Cardiac fibroblast (primary cell): ENCODE measurements at regions not wholly inside any gene's neighbourhood (a gene's known extent, or its start where the extent isn't known, plus 50 kb on each side); places are given as distances from the start of the nearest gene placed in this dataset.

ENCODE experiments used
- DNase-seq, 2 donors: peaks; one replicate each; pipeline versions ENCODE4 v3.0.0 to v3.0.0-alpha.2; 2010; ENCODE audit warnings: low read depth in 2 of 2
- H3K4me3 ChIP-seq, 2 donors: replicated peaks in 1 of 2; 1 replicate in 1 of 2; 2 replicates in 1 of 2; pipeline ENCODE4 v1.5.1; 2011; ENCODE audit warnings: low read depth in 2 of 2, low read length in 2 of 2, mild to moderate bottlenecking in 2 of 2, moderate library complexity in 1 of 2
- CTCF ChIP-seq: IDR thresholded peaks from one replicate; pipeline ENCODE4 v1.5.1; 2011; ENCODE audit warnings: low read depth, mild to moderate bottlenecking, low read length, inconsistent platforms

DNA sequence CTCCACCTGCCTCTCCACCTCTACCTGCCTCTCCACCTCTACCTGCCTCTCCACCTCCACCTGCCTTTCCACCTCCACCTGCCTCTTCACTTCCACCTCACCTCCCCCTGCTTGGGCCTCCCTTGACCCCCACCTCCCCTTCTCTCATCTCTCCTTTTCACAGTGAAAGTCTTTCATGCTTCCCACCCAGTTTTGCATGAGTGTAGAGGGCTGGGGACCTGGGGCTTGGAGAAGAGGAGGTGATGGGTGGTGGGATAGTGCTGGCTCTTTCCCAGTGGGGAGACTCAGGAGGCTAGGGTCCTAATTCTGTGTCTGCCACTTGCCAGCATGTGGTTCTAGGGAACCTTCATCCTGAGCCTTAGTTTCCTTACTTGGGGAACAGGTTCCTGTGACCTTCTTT is 316.2 kb upstream of the C1orf174 start:
- no peak overlapping the region for H3K4me3 ChIP-seq
- no peak for TF ChIP-seq CTCF
- no peak for DNase-seq

DNA sequence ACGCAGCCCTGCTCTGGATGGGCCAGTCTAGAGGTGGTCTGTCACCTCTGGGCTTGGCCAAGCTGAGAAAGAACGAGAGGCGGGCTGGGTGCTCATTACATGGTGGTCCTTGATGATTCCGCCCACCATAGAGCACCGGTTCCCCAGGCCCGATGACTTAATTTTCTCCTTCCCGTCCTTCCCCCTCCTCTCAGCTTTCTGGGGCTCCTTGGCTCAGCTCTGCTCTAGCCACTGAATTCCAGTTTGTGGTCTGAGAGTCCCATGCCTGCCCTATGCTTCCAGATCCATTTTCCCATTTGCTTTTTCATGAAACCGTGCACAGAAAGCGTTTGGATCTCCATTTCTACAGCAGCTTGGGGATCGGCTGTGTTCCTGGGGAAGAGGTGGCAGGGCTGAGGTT is 318.5 kb upstream of the C1orf174 start:
- H3K4me3 ChIP-seq: no peak overlapping the region
- TF ChIP-seq CTCF: no peak
- DNase-seq: no peak

- H3K4me3 ChIP-seq: no peak overlapping the region
- no peak for DNase-seq
- no peak for TF ChIP-seq CTCF
These were observed 319.0 kb upstream of the C1orf174 start for GRCh38 chr1:4219111-4219510.

DNA sequence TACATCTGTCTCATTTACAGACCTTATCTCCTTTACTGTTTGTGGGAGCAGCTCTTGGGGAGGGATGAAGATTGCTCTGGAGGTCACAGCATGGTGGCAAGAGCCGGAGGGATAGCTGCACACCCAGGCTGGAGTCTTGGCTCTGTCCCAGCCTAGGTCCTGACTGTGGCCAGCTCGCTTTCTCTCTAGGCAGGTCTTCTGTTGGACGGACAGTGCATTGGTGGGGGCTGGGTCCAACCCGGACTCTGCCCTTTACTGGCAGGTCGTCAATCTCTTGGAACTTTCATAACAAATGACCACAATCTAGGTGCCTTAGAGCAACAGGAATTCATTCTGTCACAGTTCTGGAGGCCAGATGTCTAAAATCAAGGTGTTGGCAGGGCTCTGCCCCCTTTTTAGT is 319.8 kb upstream of the C1orf174 start:
- H3K4me3 ChIP-seq: no peak overlapping the region
- no peak for DNase-seq
- TF ChIP-seq CTCF: no peak

DNA sequence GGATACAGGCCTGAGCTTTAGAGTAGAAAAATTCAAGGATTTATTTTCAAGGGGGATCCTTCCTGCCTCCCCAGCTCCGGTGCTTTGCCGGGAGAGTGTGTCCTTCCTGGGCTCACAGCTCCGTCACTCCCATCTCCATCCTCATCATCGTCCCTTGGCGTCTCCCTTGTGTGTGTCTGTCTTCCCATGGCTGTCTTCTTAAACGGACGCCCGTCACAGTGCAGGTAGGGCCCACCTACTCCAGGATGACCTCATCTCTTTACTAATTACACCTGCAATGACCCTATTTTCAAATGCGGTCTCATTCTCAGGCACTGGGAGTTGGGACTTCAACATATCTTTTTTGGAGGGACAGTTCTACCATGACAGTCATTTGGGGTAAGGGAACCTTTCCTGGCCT is 320.3 kb upstream of the C1orf174 start:
- no peak for TF ChIP-seq CTCF
- DNase-seq: no peak
- no peak overlapping the region for H3K4me3 ChIP-seq

DNA sequence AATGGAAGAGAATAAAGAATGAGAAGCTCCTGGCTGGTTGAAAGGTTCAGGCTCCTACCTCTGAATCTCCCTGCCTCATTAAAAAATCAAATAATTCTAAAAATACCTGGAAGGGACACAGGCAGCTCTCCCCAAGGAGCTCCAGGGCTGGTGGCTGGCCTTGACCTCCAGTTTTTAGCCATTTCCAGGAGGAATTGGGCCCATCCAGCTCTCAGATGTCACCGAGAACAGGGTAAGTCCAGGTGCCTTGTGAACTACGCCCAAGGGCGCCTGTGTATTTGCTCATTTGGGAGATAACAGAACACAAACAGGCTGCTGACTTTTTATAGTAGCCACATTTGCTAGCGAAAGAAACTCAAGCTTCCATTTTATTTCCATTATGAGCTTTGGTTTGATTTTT is 321.0 kb upstream of the C1orf174 start:
- no peak for DNase-seq
- H3K4me3 ChIP-seq: no peak overlapping the region
- TF ChIP-seq CTCF: no peak

DNA sequence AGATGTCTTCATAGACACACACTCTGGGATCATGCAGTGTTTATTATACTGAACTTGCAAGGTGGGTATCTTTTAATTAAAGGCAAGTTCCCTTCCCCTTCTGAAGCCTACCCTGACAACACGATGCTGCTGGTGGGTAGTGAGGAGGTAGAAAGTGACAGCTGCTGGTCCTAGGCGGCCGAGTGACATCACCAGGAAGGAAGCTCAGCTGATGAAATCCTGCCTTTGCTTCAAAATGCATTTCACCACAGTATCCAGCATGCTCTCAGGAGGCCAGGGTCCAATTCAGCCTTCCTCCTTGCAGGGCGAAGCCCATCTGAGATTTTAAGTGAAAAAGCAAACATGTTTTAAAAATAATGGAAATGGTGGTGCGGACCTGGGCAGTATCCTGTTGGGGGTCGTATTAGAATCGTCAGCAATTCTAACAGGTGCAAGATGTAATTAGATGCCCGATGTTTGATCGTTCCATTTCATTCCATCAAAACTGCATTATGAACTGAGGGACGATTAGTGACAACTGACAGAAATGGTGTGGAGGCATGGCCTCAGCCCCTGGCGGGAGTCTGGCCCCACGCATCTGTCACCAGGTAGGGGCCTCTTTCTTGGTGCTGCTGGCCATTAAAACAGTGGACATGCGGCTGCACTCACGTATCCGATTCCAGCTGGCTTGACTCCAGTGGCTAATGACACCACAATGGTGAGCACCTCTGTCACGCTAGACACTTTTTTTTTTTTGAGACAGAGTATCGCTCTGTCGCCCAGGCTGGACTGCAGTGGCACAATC is 324.8 kb upstream of the C1orf174 start:
- no peak overlapping the region for H3K4me3 ChIP-seq
- TF ChIP-seq CTCF: no peak
- DNase-seq: no peak
